CD4-positive, CD25-positive, alpha-beta regulatory T cell (primary cell): ENCODE measurements at regions not wholly inside any gene's neighbourhood (a gene's known extent, or its start where the extent isn't known, plus 50 kb on each side); places are given as distances from the start of the nearest gene placed in this dataset.
"Not testable (repeated sequence)": the region's sequence is repeated elsewhere in the genome, so short reads cannot be mapped to it uniquely, and the experiment has no call there.

Source experiments
- ATAC-seq, 2 donors: fragments of 150-1000 bp; cut with Tn5 transposase; one replicate each; pipeline ENCODE4 v1.10.0; 2021; ENCODE audit warnings: low read depth in 2 of 2, moderate number of reproducible peaks in 2 of 2, moderate library complexity in 1 of 2
- DNase-seq, 3 donors: peaks; one replicate each; pipeline versions ENCODE4 v3.0.0 to v3.0.0-alpha.2; 2012 to 2022; ENCODE audit warnings: mixed read lengths in 1 of 3
- H3K27ac ChIP-seq: one replicate; pipeline ENCODE4 v1.7.0; 2013; ENCODE audit warnings: mild to moderate bottlenecking, low read length; ENCODE audit not compliant: insufficient read depth, poor library complexity, severe bottlenecking
- H3K27me3 ChIP-seq: one replicate; pipeline ENCODE4 v1.7.0; 2013; ENCODE audit warnings: low read length; ENCODE audit not compliant: control insufficient read depth, insufficient read depth
- H3K36me3 ChIP-seq: one replicate; pipeline ENCODE4 v1.7.0; 2013; ENCODE audit warnings: mild to moderate bottlenecking, low read length, moderate library complexity; ENCODE audit not compliant: control insufficient read depth, insufficient read depth
- H3K4me1 ChIP-seq: 2 replicates; pipeline ENCODE4 v1.7.0; 2013; ENCODE audit warnings: mild to moderate bottlenecking, low read length; ENCODE audit not compliant: insufficient read depth, control insufficient read depth, poor library complexity, severe bottlenecking
- H3K4me3 ChIP-seq: one replicate; pipeline ENCODE4 v1.7.0; 2013; ENCODE audit warnings: low read depth, mild to moderate bottlenecking, low read length, moderate library complexity
- H3K9me3 ChIP-seq, 2 experiments: 1 replicate in 1 of 2; 2 replicates in 1 of 2; pipeline ENCODE4 v1.7.0; 2013; ENCODE audit warnings: low read length in 2 of 2, mild to moderate bottlenecking in 1 of 2, moderate library complexity in 1 of 2; ENCODE audit not compliant: control insufficient read depth in 2 of 2
- H3K27ac Mint-ChIP-seq, 3 donors: one replicate each; pipeline ENCODE4 v1.8.0; 2020 to 2022; ENCODE audit warnings: mild to moderate bottlenecking in 3 of 3, mixed read lengths in 3 of 3, moderate library complexity in 2 of 3
- H3K27me3 Mint-ChIP-seq: one replicate; pipeline ENCODE4 v1.8.0; 2022; ENCODE audit warnings: mild to moderate bottlenecking, mixed read lengths
- H3K36me3 Mint-ChIP-seq: one replicate; pipeline ENCODE4 v1.8.0; 2020; ENCODE audit warnings: mixed read lengths
- H3K4me1 Mint-ChIP-seq, 4 donors: one replicate each; pipeline ENCODE4 v1.8.0; 2020 to 2022; ENCODE audit warnings: mixed read lengths in 4 of 4, mild to moderate bottlenecking in 1 of 4
- H3K4me3 Mint-ChIP-seq, 4 donors: one replicate each; pipeline ENCODE4 v1.8.0; 2020 to 2022; ENCODE audit warnings: mild to moderate bottlenecking in 4 of 4, mixed read lengths in 4 of 4, moderate library complexity in 3 of 4
- H3K9me3 Mint-ChIP-seq, 7 donors: one replicate each; pipeline ENCODE4 v1.8.0; 2020 to 2022; ENCODE audit warnings: mixed read lengths in 7 of 7, mild to moderate bottlenecking in 3 of 7, moderate library complexity in 2 of 7

- peaks cover 4% of the 10 kb centered on the region for H3K27me3 ChIP-seq
- Mint-ChIP-seq H3K27ac (no peak overlapping the region), H3K9me3 (peaks cover 0 to 1% (median 0%) of the 10 kb centered on the region in 7 donors), H3K36me3 (no peaks in the 10 kb centered on the region), H3K4me1 (no peaks in the 10 kb centered on the region), H3K27me3 (peaks cover 4% of the 10 kb centered on the region), H3K4me3 (no peak overlapping the region)
- no peak for ATAC-seq
- no peaks in the 10 kb centered on the region for H3K4me1 ChIP-seq
- no peak overlapping the region for H3K4me3 ChIP-seq
- no peaks in the 10 kb centered on the region for H3K9me3 ChIP-seq
- no peak for DNase-seq
- no peak overlapping the region for H3K27ac ChIP-seq
- no peaks in the 10 kb centered on the region for H3K36me3 ChIP-seq
Measured at GRCh38 chr5:66284588-66285342, 140.7 kb downstream of the SREK1 start.

- no peaks in the 10 kb centered on the region for H3K36me3 ChIP-seq
- H3K27ac ChIP-seq, result no peak overlapping the region
- H3K4me3 ChIP-seq, result no peak overlapping the region
- no peaks in the 10 kb centered on the region for H3K9me3 Mint-ChIP-seq
- H3K9me3 ChIP-seq, result no peaks in the 10 kb centered on the region
- H3K4me1 ChIP-seq, result no peaks in the 10 kb centered on the region
- no peak overlapping the region for H3K27ac Mint-ChIP-seq
- no peak overlapping the region for H3K4me3 Mint-ChIP-seq
- H3K27me3 Mint-ChIP-seq, result peaks cover 4% of the 10 kb centered on the region
- ATAC-seq (no peak), DNase-seq (no peak)
- no peaks in the 10 kb centered on the region for H3K36me3 Mint-ChIP-seq
- H3K27me3 ChIP-seq, result peaks cover 4% of the 10 kb centered on the region
- H3K4me1 Mint-ChIP-seq, result no peaks in the 10 kb centered on the region
Measured at GRCh38 chr5:66285343-66285922, 141.3 kb downstream of the SREK1 start.

GRCh38 chr5:66291771-66292170, 147.7 kb downstream of the SREK1 start:
- H3K36me3 ChIP-seq, result no peaks in the 10 kb centered on the region
- Mint-ChIP-seq H3K27me3 (peaks cover 14% of the 10 kb centered on the region), H3K9me3 (no peaks in the 10 kb centered on the region), H3K27ac (no peak overlapping the region), H3K4me3 (no peak overlapping the region), H3K36me3 (no peaks in the 10 kb centered on the region), H3K4me1 (no peaks in the 10 kb centered on the region)
- H3K27me3 ChIP-seq, result peaks cover 4% of the 10 kb centered on the region
- no peak overlapping the region for H3K27ac ChIP-seq
- DNase-seq, result no peak
- ATAC-seq, result no peak
- no peaks in the 10 kb centered on the region for H3K4me1 ChIP-seq
- no peaks in the 10 kb centered on the region for H3K9me3 ChIP-seq
- no peak overlapping the region for H3K4me3 ChIP-seq

GRCh38 chr5:66293851-66294250, 149.8 kb downstream of the SREK1 start:
- not testable (repeated sequence) for H3K9me3 Mint-ChIP-seq, DNase-seq, H3K36me3 Mint-ChIP-seq, ATAC-seq, H3K4me1 ChIP-seq, H3K27ac Mint-ChIP-seq, H3K36me3 ChIP-seq, H3K4me3 Mint-ChIP-seq, H3K4me3 ChIP-seq, H3K9me3 ChIP-seq, H3K27ac ChIP-seq, H3K27me3 ChIP-seq, H3K4me1 Mint-ChIP-seq
- peaks cover 14% of the 10 kb centered on the region for H3K27me3 Mint-ChIP-seq

- no peak overlapping the region for H3K4me3 Mint-ChIP-seq
- no peaks in the 10 kb centered on the region for H3K9me3 Mint-ChIP-seq
- H3K4me1 ChIP-seq, result no peaks in the 10 kb centered on the region
- no peak overlapping the region for H3K27ac Mint-ChIP-seq
- H3K9me3 ChIP-seq, result no peaks in the 10 kb centered on the region
- H3K36me3 Mint-ChIP-seq, result no peaks in the 10 kb centered on the region
- DNase-seq (no peak), ATAC-seq (no peak)
- no peaks in the 10 kb centered on the region for H3K36me3 ChIP-seq
- peaks cover 9% of the 10 kb centered on the region for H3K27me3 Mint-ChIP-seq
- H3K27ac ChIP-seq, result no peak overlapping the region
- H3K4me3 ChIP-seq, result no peak overlapping the region
- no peaks in the 10 kb centered on the region for H3K27me3 ChIP-seq
- no peaks in the 10 kb centered on the region for H3K4me1 Mint-ChIP-seq
Measured at GRCh38 chr5:66299463-66299862, 155.4 kb downstream of the SREK1 start.

GRCh38 chr5:66302344-66302743, 158.2 kb downstream of the SREK1 start:
- Mint-ChIP-seq H3K27me3 (peaks cover 16% of the 10 kb centered on the region), H3K36me3 (no peaks in the 10 kb centered on the region), H3K4me1 (peaks cover under 1 to 3% (median under 1%) of the 10 kb centered on the region in 4 donors), H3K4me3 (no peak overlapping the region), H3K27ac (no peak overlapping the region), H3K9me3 (no peaks in the 10 kb centered on the region)
- H3K9me3 ChIP-seq, result no peaks in the 10 kb centered on the region
- DNase-seq (no peak), ATAC-seq (no peak)
- no peaks in the 10 kb centered on the region for H3K36me3 ChIP-seq
- no peaks in the 10 kb centered on the region for H3K4me1 ChIP-seq
- no peak overlapping the region for H3K4me3 ChIP-seq
- no peak overlapping the region for H3K27ac ChIP-seq
- no peaks in the 10 kb centered on the region for H3K27me3 ChIP-seq

- H3K4me1 ChIP-seq, result no peaks in the 10 kb centered on the region
- peak overlapping the region in 1 of 3 donors; percentile 41 for H3K27ac Mint-ChIP-seq
- H3K4me1 Mint-ChIP-seq, result peaks cover 3 to 5% (median 4%) of the 10 kb centered on the region in 4 donors
- no peaks in the 10 kb centered on the region for H3K9me3 ChIP-seq
- H3K27me3 ChIP-seq, result no peaks in the 10 kb centered on the region
- DNase-seq (peak in 2 of 3 donors; percentile 11 to 38), ATAC-seq (peak in 1 of 2 donors; percentile 50)
- H3K36me3 ChIP-seq, result no peaks in the 10 kb centered on the region
- H3K9me3 Mint-ChIP-seq, result peaks cover 0 to 3% (median 0%) of the 10 kb centered on the region in 7 donors
- H3K4me3 Mint-ChIP-seq, result no peak overlapping the region
- H3K4me3 ChIP-seq, result no peak overlapping the region
- peaks cover 21% of the 10 kb centered on the region for H3K27me3 Mint-ChIP-seq
- no peaks in the 10 kb centered on the region for H3K36me3 Mint-ChIP-seq
- H3K27ac ChIP-seq, result no peak overlapping the region
Measured at GRCh38 chr5:66306105-66306843, 162.2 kb downstream of the SREK1 start.
